ENCODE measurements at regions not wholly inside any gene's neighbourhood (a gene's known extent, or its start where the extent isn't known, plus 50 kb on each side); places are given as distances from the start of the nearest gene placed in this dataset.

GRCh38 chr13:22469452-22469851, 711.3 kb upstream of the SGCG start:
- no peak overlapping the region for H3K9ac ChIP-seq
- no peak overlapping the region for H3K4me3 ChIP-seq (ENCODE audit: low read depth in 2 of 2, low read length in 1 of 2)
- TF ChIP-seq GABPA (IDR thresholded peaks at IDR 0.05; ENCODE audit: low read depth) (no peak), FOXM1 (IDR thresholded peaks at IDR 0.05; ENCODE audit: low read depth) (no peak), RFX5 (IDR thresholded peaks at IDR 0.05; ENCODE audit: low read length) (no peak), POLR2AphosphoS5 (IDR thresholded peaks at IDR 0.05; ENCODE audit: low read depth, low read length) (no peak), ELF1 (IDR thresholded peaks at IDR 0.05) (no peak), TCF12 (IDR thresholded peaks at IDR 0.05) (no peak), SIN3A (IDR thresholded peaks at IDR 0.05; ENCODE audit: borderline replicate concordance, low read depth, low read length) (no peak), EZH2phosphoT487 (IDR thresholded peaks at IDR 0.05; ENCODE audit: borderline replicate concordance, low read depth) (no peak), RAD21 (IDR thresholded peaks at IDR 0.05; ENCODE audit: low read length) (no peak), PBX3 (IDR thresholded peaks at IDR 0.05) (no peak), SMC3 (IDR thresholded peaks at IDR 0.05; ENCODE audit: low read depth, low read length) (no peak)
- TF ChIP-seq, protein P1, sequence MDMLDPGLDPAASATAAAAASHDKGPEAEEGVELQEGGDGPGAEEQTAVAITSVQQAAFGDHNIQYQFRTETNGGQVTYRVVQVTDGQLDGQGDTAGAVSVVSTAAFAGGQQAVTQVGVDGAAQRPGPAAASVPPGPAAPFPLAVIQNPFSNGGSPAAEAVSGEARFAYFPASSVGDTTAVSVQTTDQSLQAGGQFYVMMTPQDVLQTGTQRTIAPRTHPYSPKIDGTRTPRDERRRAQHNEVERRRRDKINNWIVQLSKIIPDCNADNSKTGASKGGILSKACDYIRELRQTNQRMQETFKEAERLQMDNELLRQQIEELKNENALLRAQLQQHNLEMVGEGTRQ (IDR thresholded peaks at IDR 0.05; ENCODE audit: borderline replicate concordance, low read depth, low read length) = no peak
- H3K4me1 ChIP-seq (ENCODE audit: control insufficient read depth in 1 of 2, insufficient read depth in 2 of 2, low read depth in 1 of 2, low read length in 1 of 2) = no peaks in the 10 kb centered on the region
- no peaks in the 10 kb centered on the region for H3K27me3 ChIP-seq (ENCODE audit: insufficient read depth)
- WGBS (ENCODE audit: low lambda C conversion rate) = 9% methylated on average over 4 of the region's 4 CpGs
- no peaks in the 10 kb centered on the region for H3K79me2 ChIP-seq (ENCODE audit: insufficient read depth)
- no peaks in the 10 kb centered on the region for H3K36me3 ChIP-seq (replicated peaks in 1 of 2; ENCODE audit: control insufficient read depth in 1 of 2, insufficient read depth in 2 of 2, low read length in 1 of 2)
- no peak overlapping the region for H3K4me2 ChIP-seq
- no peak overlapping the region for H3K27ac ChIP-seq (ENCODE audit: low read depth in 2 of 2, low read length in 1 of 2)
- no peaks in the 10 kb centered on the region for H3K9me2 ChIP-seq
- ChIA-PET CTCF (no interaction called here), POLR2A (no interaction called here)
- 0 out of 2 replicates have a peak, but pooled peaks cover 6% of the 10 kb centered on the region for H3K9me3 ChIP-seq
- no peak for DNase-seq
- no peaks in the 10 kb centered on the region for H4K20me1 ChIP-seq (ENCODE audit: insufficient read depth)
- no peak overlapping the region for H2AFZ ChIP-seq (ENCODE audit: low read depth)
- no peaks in the 10 kb centered on the region for H3F3A ChIP-seq (replicated peaks; ENCODE audit: insufficient read depth)

DNA sequence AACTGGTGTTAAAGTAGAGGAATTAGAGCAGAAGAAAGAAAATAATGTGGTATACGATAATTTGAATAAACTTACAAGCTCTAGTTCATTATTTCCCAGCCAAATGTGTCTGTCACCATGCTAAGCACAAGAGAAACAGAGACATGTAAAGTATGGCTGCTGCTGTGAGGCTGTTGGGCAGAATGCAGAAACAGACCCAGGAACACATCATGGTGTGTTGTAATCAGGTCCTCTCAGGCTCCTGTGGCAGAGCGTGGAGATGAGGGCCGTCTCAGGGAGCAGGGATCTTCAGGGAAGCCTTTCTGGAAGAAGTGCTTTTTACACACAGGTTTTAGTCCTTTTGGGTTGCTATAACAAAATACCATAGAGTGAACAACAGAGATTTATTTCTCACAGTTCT, 710.7 kb upstream of the SGCG start:
- no peaks in the 10 kb centered on the region for H3K9me2 ChIP-seq
- WGBS (ENCODE audit: low lambda C conversion rate) = 0% methylated on average over 3 of the region's 3 CpGs
- POLR2A ChIA-PET = no interaction called here
- no peak for DNase-seq
- H4K20me1 ChIP-seq (ENCODE audit: insufficient read depth) = no peaks in the 10 kb centered on the region
- no peak overlapping the region for H2AFZ ChIP-seq (ENCODE audit: low read depth)
- no peak for TF ChIP-seq TAF1 (IDR thresholded peaks at IDR 0.05; ENCODE audit: borderline replicate concordance, low read depth, low read length)
- no peak for TF ChIP-seq CHD2 (IDR thresholded peaks at IDR 0.05; ENCODE audit: low read length, partially characterized antibody)
- TF ChIP-seq POLR2AphosphoS5 (IDR thresholded peaks at IDR 0.05; ENCODE audit: low read depth, low read length) = no peak
- no peaks in the 10 kb centered on the region for H3K36me3 ChIP-seq (replicated peaks in 1 of 2; ENCODE audit: control insufficient read depth in 1 of 2, insufficient read depth in 2 of 2, low read length in 1 of 2)
- no peak overlapping the region for H3K9ac ChIP-seq
- no peak overlapping the region for H3K4me3 ChIP-seq (ENCODE audit: low read depth in 2 of 2, low read length in 1 of 2)
- no peaks in the 10 kb centered on the region for H3F3A ChIP-seq (replicated peaks; ENCODE audit: insufficient read depth)
- CTCF ChIA-PET = no interaction called here
- H3K9me3 ChIP-seq = 0 out of 2 replicates have a peak, but pooled peaks cover 6% of the 10 kb centered on the region
- no peak overlapping the region for H3K27ac ChIP-seq (ENCODE audit: low read depth in 2 of 2, low read length in 1 of 2)
- no peak overlapping the region for H3K4me2 ChIP-seq
- H3K4me1 ChIP-seq (ENCODE audit: control insufficient read depth in 1 of 2, insufficient read depth in 2 of 2, low read depth in 1 of 2, low read length in 1 of 2) = no peaks in the 10 kb centered on the region
- H3K27me3 ChIP-seq (ENCODE audit: insufficient read depth) = no peaks in the 10 kb centered on the region
- no peaks in the 10 kb centered on the region for H3K79me2 ChIP-seq (ENCODE audit: insufficient read depth)

Data from SK-N-SH (cell line).